ENCODE measurements at regions not wholly inside any gene's neighbourhood (a gene's known extent, or its start where the extent isn't known, plus 50 kb on each side); places are given as distances from the start of the nearest gene placed in this dataset.

GRCh38 chr13:60286707-60287106 lies 110.3 kb upstream of the TDRD3 start:
- DNase-seq: no peak

- DNase-seq: peak; percentile 30
These were observed 108.5 kb upstream of the TDRD3 start for GRCh38 chr13:60288569-60288968.

- no peak for DNase-seq
These were observed 93.9 kb upstream of the TDRD3 start for GRCh38 chr13:60303166-60303565.

GRCh38 chr13:60311527-60311926 lies 85.5 kb upstream of the TDRD3 start:
- no peak for DNase-seq

- no peak for DNase-seq
These were observed 84.0 kb upstream of the TDRD3 start for GRCh38 chr13:60312851-60313505.

GRCh38 chr13:60318186-60318585 lies 78.8 kb upstream of the TDRD3 start:
- peak; percentile 44 for DNase-seq

GRCh38 chr13:60324131-60324530 lies 72.9 kb upstream of the TDRD3 start:
- DNase-seq: no peak

GRCh38 chr13:60326273-60326672 lies 70.7 kb upstream of the TDRD3 start:
- peak; percentile 41 for DNase-seq

- DNase-seq: peak; percentile 83
These were observed 69.5 kb upstream of the TDRD3 start for GRCh38 chr13:60327511-60327910.

GRCh38 chr13:60328073-60328472 lies 68.9 kb upstream of the TDRD3 start:
- DNase-seq: peak; percentile 43

- peak; percentile 92 for DNase-seq
These were observed 67.6 kb upstream of the TDRD3 start for GRCh38 chr13:60329221-60329923.

GRCh38 chr13:60331249-60332012 lies 65.6 kb upstream of the TDRD3 start:
- peak; percentile 36 for DNase-seq

GRCh38 chr13:60332682-60333081 lies 64.3 kb upstream of the TDRD3 start:
- no peak for DNase-seq

- DNase-seq: no peak
These were observed 62.7 kb upstream of the TDRD3 start for GRCh38 chr13:60334310-60334709.

GRCh38 chr13:60335531-60335930 lies 61.5 kb upstream of the TDRD3 start:
- peak; percentile 59 for DNase-seq

- DNase-seq: no peak
These were observed 58.3 kb upstream of the TDRD3 start for GRCh38 chr13:60338754-60339153.

GRCh38 chr13:60343978-60344377 lies 53.0 kb upstream of the TDRD3 start:
- DNase-seq: no peak

GRCh38 chr13:60347174-60347573 lies 49.8 kb upstream of the TDRD3 start:
- DNase-seq: peak; percentile 74

All from NCI-H69 (cell line).